SU-DHL-6 (cell line): ENCODE measurements at regions not wholly inside any gene's neighbourhood (a gene's known extent, or its start where the extent isn't known, plus 50 kb on each side); places are given as distances from the start of the nearest gene placed in this dataset.

Experiments used
- H2AFZ ChIP-seq: fragments of 200-600 bp; sonication (generic); 2 replicates; pipeline ENCODE4 v1.6.1; 2014; ENCODE audit warnings: low read depth, mild to moderate bottlenecking, moderate library complexity, mixed read lengths, antibody characterized with exemption, low read length; ENCODE audit not compliant: severe bottlenecking
- H3F3A ChIP-seq: fragments of 200-600 bp; shearing (Covaris generic); 2 replicates; pipeline ENCODE4 v1.6.0; 2016; ENCODE audit warnings: antibody characterized with exemption, mild to moderate bottlenecking; ENCODE audit not compliant: insufficient read depth
- H3K27ac ChIP-seq: fragments of 200-600 bp; sonication (generic); 2 replicates; pipeline ENCODE4 v1.5.1; 2016; ENCODE audit warnings: low read depth, mild to moderate bottlenecking, low read length, moderate library complexity, mixed read lengths
- H3K27me3 ChIP-seq: fragments of 200-600 bp; sonication (generic), shearing (Covaris generic); 2 replicates; pipeline ENCODE4 v1.6.0; 2014; ENCODE audit warnings: mild to moderate bottlenecking, low read length
- H3K36me3 ChIP-seq: fragments of 200-600 bp; sonication (generic); 2 replicates; pipeline ENCODE4 v1.6.1; 2014; ENCODE audit warnings: mild to moderate bottlenecking, low read length, mixed read lengths
- H3K4me2 ChIP-seq: fragments of 300-600, 200-600 bp; shearing (Covaris generic), sonication (generic); 2 replicates; pipeline ENCODE4 v1.6.0; 2014; ENCODE audit warnings: low read length, low read depth, mild to moderate bottlenecking; ENCODE audit not compliant: poor library complexity, severe bottlenecking
- H3K4me3 ChIP-seq: fragments of 200-600 bp; sonication (generic); 2 replicates; pipeline ENCODE4 v1.5.1; 2014; ENCODE audit warnings: antibody characterized with exemption, low read length, mild to moderate bottlenecking, mixed read lengths; ENCODE audit not compliant: insufficient read depth, poor library complexity, severe bottlenecking
- H3K79me2 ChIP-seq: fragments of 200-600 bp; sonication (generic); 2 replicates; pipeline ENCODE4 v1.6.1; 2014; ENCODE audit warnings: mild to moderate bottlenecking, low read length, moderate library complexity; ENCODE audit not compliant: insufficient read depth
- H3K9ac ChIP-seq: fragments of 200-600 bp; sonication (generic); 2 replicates; pipeline ENCODE4 v1.7.0; 2014; ENCODE audit warnings: mild to moderate bottlenecking, low read length
- H3K9me2 ChIP-seq: fragments of 200-600 bp; sonication (generic); replicated peaks from 2 replicates; pipeline ENCODE4 v1.6.1; 2014; ENCODE audit warnings: low read length; ENCODE audit not compliant: insufficient read depth
- H3K9me3 ChIP-seq: fragments of 200-600 bp; sonication (generic); 2 replicates; pipeline ENCODE4 v1.6.1; 2014; ENCODE audit warnings: low read length, mixed read lengths; ENCODE audit not compliant: insufficient read depth
- H4K20me1 ChIP-seq: fragments of 200-600 bp; sonication (generic); 2 replicates; pipeline ENCODE4 v1.6.1; 2014; ENCODE audit warnings: low read depth, mild to moderate bottlenecking, antibody characterized with exemption, low read length, moderate library complexity, mixed read lengths
- EZH2phosphoT487 ChIP-seq: fragments of 200-600 bp; sonication (generic), shearing (Covaris generic); conservative IDR thresholded peaks from 2 replicates; pipeline ENCODE4 v1.6.1; 2018; ENCODE audit warnings: mild to moderate bottlenecking, antibody characterized with exemption, low read length, moderate library complexity, mixed read lengths
- TF ChIP-seq, protein P1 (sequence below): fragments of 200-600 bp; sonication (generic); IDR thresholded peaks from one replicate; pipeline ENCODE4 v1.5.1; 2017; ENCODE audit warnings: antibody characterized with exemption, mild to moderate bottlenecking, low read length, moderate library complexity; ENCODE audit not compliant: insufficient read depth, poor library complexity, severe bottlenecking

DNA sequence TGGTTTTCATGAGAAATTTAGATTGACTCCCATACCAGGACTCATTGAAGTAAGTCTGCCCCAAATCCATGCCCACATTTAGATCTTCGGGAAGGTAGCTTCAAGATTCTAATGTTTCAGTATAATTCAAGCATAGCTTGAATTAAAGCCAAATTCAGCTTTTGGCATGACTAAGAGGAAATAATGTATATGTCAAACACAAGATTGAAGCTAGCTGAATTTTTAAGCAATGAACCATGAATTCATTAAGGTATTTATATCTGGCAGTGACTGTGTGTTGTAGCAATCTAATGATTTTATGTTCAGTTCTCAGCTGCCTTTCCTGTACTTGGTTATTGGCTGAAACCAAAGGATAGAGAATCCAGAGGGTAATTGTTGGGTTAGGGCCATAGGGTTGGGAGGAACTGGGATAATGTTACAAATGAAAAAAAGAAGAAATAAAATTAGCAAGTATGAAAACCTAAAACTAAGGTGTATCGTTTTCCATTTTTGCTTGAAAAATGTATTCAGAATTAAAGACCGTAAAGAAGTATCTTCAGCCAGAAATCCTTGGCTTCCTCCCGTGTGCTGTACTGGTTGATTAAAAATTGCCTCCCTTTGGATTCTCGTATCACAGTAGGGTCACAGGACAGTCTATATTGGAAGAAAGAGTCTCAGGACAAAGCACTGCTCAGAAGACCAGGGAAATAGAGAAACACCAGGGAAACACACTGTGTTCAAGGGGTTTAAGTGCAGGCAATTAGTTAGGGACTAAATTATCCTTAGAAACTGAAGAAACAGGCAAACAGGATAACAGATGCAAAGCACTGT, 119.0 kb upstream of the FN1 start:
- no peak overlapping the region for H2AFZ ChIP-seq
- H3K9ac ChIP-seq: no peak overlapping the region
- H3K4me2 ChIP-seq: no peak overlapping the region
- no peaks in the 10 kb centered on the region; the same call in 1 of the 2 replicates for H3K27me3 ChIP-seq
- no peaks in the 10 kb centered on the region for H4K20me1 ChIP-seq
- H3K79me2 ChIP-seq: no peaks in the 10 kb centered on the region
- no peaks in the 10 kb centered on the region for H3K36me3 ChIP-seq
- H3K9me3 ChIP-seq: no peaks in the 10 kb centered on the region
- no peaks in the 10 kb centered on the region for H3F3A ChIP-seq
- no peaks in the 10 kb centered on the region for H3K9me2 ChIP-seq
- H3K4me3 ChIP-seq: no peak overlapping the region
- H3K27ac ChIP-seq: no peak overlapping the region
- TF ChIP-seq, protein P1, sequence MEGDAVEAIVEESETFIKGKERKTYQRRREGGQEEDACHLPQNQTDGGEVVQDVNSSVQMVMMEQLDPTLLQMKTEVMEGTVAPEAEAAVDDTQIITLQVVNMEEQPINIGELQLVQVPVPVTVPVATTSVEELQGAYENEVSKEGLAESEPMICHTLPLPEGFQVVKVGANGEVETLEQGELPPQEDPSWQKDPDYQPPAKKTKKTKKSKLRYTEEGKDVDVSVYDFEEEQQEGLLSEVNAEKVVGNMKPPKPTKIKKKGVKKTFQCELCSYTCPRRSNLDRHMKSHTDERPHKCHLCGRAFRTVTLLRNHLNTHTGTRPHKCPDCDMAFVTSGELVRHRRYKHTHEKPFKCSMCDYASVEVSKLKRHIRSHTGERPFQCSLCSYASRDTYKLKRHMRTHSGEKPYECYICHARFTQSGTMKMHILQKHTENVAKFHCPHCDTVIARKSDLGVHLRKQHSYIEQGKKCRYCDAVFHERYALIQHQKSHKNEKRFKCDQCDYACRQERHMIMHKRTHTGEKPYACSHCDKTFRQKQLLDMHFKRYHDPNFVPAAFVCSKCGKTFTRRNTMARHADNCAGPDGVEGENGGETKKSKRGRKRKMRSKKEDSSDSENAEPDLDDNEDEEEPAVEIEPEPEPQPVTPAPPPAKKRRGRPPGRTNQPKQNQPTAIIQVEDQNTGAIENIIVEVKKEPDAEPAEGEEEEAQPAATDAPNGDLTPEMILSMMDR: no peak
- no peak for TF ChIP-seq EZH2phosphoT487

DNA sequence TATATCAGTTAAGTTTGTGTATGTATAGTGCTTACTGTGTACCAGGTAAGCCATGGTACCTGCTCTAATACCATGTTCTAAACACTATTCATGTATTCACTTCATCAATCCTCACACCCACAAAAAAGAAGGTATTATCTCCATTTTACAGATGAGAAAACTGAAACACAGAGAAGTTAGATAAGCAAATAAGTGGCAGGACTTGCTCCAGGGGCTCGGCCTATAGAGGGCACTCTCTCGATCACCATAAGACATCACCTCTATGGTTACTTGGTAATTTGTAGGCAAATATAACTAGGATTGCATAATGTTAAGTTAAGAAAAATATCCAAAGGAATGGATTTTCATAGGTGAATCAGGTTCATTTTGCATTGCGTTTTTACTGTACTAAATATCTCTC, 118.1 kb upstream of the FN1 start:
- Histone ChIP-seq H2AFZ (no peak overlapping the region), H4K20me1 (no peaks in the 10 kb centered on the region), H3K9me3 (no peaks in the 10 kb centered on the region), H3K4me3 (no peak overlapping the region), H3K4me2 (no peak overlapping the region), H3K9ac (no peak overlapping the region), H3K9me2 (no peaks in the 10 kb centered on the region), H3F3A (no peaks in the 10 kb centered on the region), H3K36me3 (no peaks in the 10 kb centered on the region), H3K79me2 (no peaks in the 10 kb centered on the region), H3K27me3 (no peaks in the 10 kb centered on the region), H3K27ac (no peak overlapping the region)
- no peak for TF ChIP-seq EZH2phosphoT487
- TF ChIP-seq, protein P1: peak; percentile 11

DNA sequence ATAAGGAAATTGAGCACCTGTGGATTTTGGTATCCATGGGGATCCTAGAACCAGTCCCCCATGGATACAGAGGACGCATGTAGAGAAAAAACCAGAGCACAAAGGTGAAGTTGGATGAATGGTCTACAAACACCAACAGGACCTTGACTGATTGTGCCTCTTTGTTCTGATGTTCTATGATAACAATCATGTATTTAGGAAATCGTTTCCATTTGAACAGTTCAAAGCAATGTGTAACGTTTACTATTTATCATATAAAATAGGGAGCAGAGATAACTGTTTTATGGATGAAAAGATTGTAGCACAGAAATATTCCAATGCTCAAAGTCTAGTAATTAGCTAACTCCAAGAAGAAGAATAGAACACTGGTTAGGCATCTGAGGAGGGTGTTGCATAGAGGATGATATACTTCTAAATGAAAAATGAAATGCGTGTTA, 116.3 kb upstream of the FN1 start:
- no peaks in the 10 kb centered on the region for H3K27me3 ChIP-seq
- no peak overlapping the region for H3K9ac ChIP-seq
- no peak overlapping the region for H3K4me3 ChIP-seq
- no peaks in the 10 kb centered on the region for H4K20me1 ChIP-seq
- TF ChIP-seq, protein P1: no peak
- H3K36me3 ChIP-seq: no peaks in the 10 kb centered on the region
- no peaks in the 10 kb centered on the region for H3F3A ChIP-seq
- H3K4me2 ChIP-seq: no peak overlapping the region
- no peak overlapping the region for H3K27ac ChIP-seq
- no peak overlapping the region for H2AFZ ChIP-seq
- H3K9me3 ChIP-seq: no peaks in the 10 kb centered on the region
- no peaks in the 10 kb centered on the region for H3K9me2 ChIP-seq
- H3K79me2 ChIP-seq: no peaks in the 10 kb centered on the region
